ENCODE measurements at regions not wholly inside any gene's neighbourhood (a gene's known extent, or its start where the extent isn't known, plus 50 kb on each side); places are given as distances from the start of the nearest gene placed in this dataset.

DNA sequence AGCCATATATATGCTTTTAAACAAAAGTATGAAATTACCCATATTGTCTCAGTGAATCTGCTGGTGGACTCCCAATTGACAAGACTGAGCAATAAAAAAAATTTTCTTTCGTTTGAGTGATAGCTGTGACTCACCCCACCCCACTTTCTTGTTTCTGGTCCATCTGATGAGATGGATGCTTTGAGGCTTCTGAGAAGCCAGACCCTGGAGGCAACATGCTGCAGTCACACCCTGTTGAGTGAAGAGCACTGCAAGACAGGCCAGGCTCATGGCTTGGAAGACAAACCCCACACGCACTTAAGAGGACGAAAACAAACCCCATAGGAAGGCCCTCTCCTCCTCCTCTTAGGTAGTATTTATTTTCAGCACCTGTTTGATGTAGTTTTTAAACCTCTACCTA, 276.0 kb upstream of the TTC14 start:
- Histone ChIP-seq H3K79me2 (ENCODE audit: control insufficient read depth, insufficient read depth, low read length) (no peaks in the 10 kb centered on the region), H3K4me1 (replicated peaks in 1 of 2; ENCODE audit: control insufficient read depth in 2 of 2, insufficient read depth in 2 of 2, low read length in 2 of 2) (no peaks in the 10 kb centered on the region), H3K9me1 (ENCODE audit: control insufficient read depth, insufficient read depth, low read length) (no peaks in the 10 kb centered on the region), H3K27me3 (ENCODE audit: control insufficient read depth in 2 of 2, insufficient read depth in 2 of 2, low read length in 2 of 2) (no peaks in the 10 kb centered on the region), H3K9ac (ENCODE audit: insufficient read depth in 1 of 2, low read depth in 2 of 2, low read length in 2 of 2) (no peak overlapping the region), H3K9me3 (replicated peaks; ENCODE audit: control insufficient read depth, insufficient read depth, low read depth, low read length) (no peaks in the 10 kb centered on the region), H3K36me3 (ENCODE audit: control insufficient read depth, insufficient read depth, low read length) (no peaks in the 10 kb centered on the region), H3K4me2 (ENCODE audit: insufficient read depth, low read length) (no peak overlapping the region), H4K20me1 (replicated peaks; ENCODE audit: control insufficient read depth, insufficient read depth, low read length) (no peaks in the 10 kb centered on the region), H3K4me3 (no peak overlapping the region), H3K27ac (ENCODE audit: extremely low read depth, low read depth, low read length) (no peak overlapping the region), H2AFZ (ENCODE audit: low read depth, low read length) (no peak overlapping the region)
- ATAC-seq (no peak), FAIRE-seq (no peak), DNase-seq (ENCODE audit: extremely low read depth in 1 of 4, low spot score in 3 of 4) (no peak)
- in situ Hi-C loops (cut with MboI) (no loop called here), intact Hi-C loops (cut with micrococcal nuclease) (no loop called here)
- TF ChIP-seq SAFB (IDR thresholded peaks at IDR 0.05; ENCODE audit: borderline replicate concordance, low read depth, low read length) (no peak), CBX5 (IDR thresholded peaks at IDR 0.05; ENCODE audit: borderline replicate concordance, low read depth) (no peak), KDM4B (IDR thresholded peaks at IDR 0.05; ENCODE audit: borderline replicate concordance in 2 of 2, low read depth in 1 of 2) (no peak), ILF3 (IDR thresholded peaks at IDR 0.05; ENCODE audit: borderline replicate concordance) (no peak), CREM (IDR thresholded peaks at IDR 0.05; ENCODE audit: low read depth) (no peak), MCM7 (IDR thresholded peaks at IDR 0.05) (no peak), ELF4 (CRISPR knock-in tag; IDR thresholded peaks at IDR 0.05) (no peak), MEF2A (IDR thresholded peaks at IDR 0.05; ENCODE audit: control insufficient read depth, low read depth, low read length) (no peak), NEUROD1 (IDR thresholded peaks at IDR 0.05; ENCODE audit: borderline replicate concordance, low read depth, low read length, partially characterized antibody) (no peak), CXXC5 (CRISPR knock-in tag; IDR thresholded peaks at IDR 0.05) (no peak), BRF1 (IDR thresholded peaks at IDR 0.05; ENCODE audit: borderline replicate concordance, extremely low read depth, insufficient read length) (no peak), NCOR1 (IDR thresholded peaks at IDR 0.05) (no peak), EWSR1 (IDR thresholded peaks at IDR 0.05; ENCODE audit: borderline replicate concordance, low read depth, partially characterized antibody) (no peak), WHSC1 (IDR thresholded peaks at IDR 0.05; ENCODE audit: low read length) (no peak)
- TF ChIP-seq, protein P1, sequence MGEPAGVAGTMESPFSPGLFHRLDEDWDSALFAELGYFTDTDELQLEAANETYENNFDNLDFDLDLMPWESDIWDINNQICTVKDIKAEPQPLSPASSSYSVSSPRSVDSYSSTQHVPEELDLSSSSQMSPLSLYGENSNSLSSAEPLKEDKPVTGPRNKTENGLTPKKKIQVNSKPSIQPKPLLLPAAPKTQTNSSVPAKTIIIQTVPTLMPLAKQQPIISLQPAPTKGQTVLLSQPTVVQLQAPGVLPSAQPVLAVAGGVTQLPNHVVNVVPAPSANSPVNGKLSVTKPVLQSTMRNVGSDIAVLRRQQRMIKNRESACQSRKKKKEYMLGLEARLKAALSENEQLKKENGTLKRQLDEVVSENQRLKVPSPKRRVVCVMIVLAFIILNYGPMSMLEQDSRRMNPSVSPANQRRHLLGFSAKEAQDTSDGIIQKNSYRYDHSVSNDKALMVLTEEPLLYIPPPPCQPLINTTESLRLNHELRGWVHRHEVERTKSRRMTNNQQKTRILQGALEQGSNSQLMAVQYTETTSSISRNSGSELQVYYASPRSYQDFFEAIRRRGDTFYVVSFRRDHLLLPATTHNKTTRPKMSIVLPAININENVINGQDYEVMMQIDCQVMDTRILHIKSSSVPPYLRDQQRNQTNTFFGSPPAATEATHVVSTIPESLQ (CRISPR knock-in tag; IDR thresholded peaks at IDR 0.05): no peak
- TF ChIP-seq, protein P2, sequence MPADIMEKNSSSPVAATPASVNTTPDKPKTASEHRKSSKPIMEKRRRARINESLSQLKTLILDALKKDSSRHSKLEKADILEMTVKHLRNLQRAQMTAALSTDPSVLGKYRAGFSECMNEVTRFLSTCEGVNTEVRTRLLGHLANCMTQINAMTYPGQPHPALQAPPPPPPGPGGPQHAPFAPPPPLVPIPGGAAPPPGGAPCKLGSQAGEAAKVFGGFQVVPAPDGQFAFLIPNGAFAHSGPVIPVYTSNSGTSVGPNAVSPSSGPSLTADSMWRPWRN (IDR thresholded peaks at IDR 0.05; ENCODE audit: low read depth): no peak
- TF ChIP-seq, protein P3, sequence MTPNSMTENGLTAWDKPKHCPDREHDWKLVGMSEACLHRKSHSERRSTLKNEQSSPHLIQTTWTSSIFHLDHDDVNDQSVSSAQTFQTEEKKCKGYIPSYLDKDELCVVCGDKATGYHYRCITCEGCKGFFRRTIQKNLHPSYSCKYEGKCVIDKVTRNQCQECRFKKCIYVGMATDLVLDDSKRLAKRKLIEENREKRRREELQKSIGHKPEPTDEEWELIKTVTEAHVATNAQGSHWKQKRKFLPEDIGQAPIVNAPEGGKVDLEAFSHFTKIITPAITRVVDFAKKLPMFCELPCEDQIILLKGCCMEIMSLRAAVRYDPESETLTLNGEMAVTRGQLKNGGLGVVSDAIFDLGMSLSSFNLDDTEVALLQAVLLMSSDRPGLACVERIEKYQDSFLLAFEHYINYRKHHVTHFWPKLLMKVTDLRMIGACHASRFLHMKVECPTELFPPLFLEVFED (CRISPR knock-in tag; conservative IDR thresholded peaks at IDR 0.05): no peak
- WGBS (ENCODE audit: insufficient coverage, low coverage, missing lambda C conversion rate): 4% methylated on average over 3 of the region's 3 CpGs
- no TSS peak for BruUV-seq (replicated peaks)
- POLR2A ChIA-PET: no interaction called here
- CTCF ChIA-PET (ENCODE audit: low intra/inter-chr PET ratio): no interaction called here
